Adrenal gland (tissue), 9 donors: ENCODE measurements at regions not wholly inside any gene's neighbourhood (a gene's known extent, or its start where the extent isn't known, plus 50 kb on each side); places are given as distances from the start of the nearest gene placed in this dataset.
"Not testable (repeated sequence)": the region's sequence is repeated elsewhere in the genome, so short reads cannot be mapped to it uniquely, and the experiment has no call there.

Experiments used
- DNase-seq, 7 donors: peaks; one replicate each; pipeline ENCODE4 v3.0.0-alpha.2; 2019 to 2020
- H3K27ac ChIP-seq, 5 donors: fragments of 200-600 bp; sonication (generic) in 4 of 5; 1 replicate in 3 of 5; 2 replicates in 2 of 5; pipeline versions ENCODE4 v1.5.1 to v1.8.0; 2016 to 2020; ENCODE audit warnings: mild to moderate bottlenecking in 1 of 5
- H3K27me3 ChIP-seq: fragments of 200-600 bp; 2 replicates; pipeline ENCODE4 v1.8.0; 2021
- H3K36me3 ChIP-seq, 2 donors: fragments of 200-600 bp; replicated peaks in 1 of 2; 1 replicate in 1 of 2; 2 replicates in 1 of 2; pipeline versions ENCODE4 v1.5.1 to v1.8.0; 2018 to 2022
- H3K4me1 ChIP-seq, 2 donors: fragments of 200-600 bp; replicated peaks in 1 of 2; 1 replicate in 1 of 2; 2 replicates in 1 of 2; pipeline versions ENCODE4 v1.5.1 to v1.8.0; 2018 to 2021
- H3K4me3 ChIP-seq, 4 donors: fragments of 200-600 bp; sonication (generic) in 3 of 4; one replicate each; pipeline ENCODE4 v1.5.1; 2016 to 2018
- H3K9me3 ChIP-seq, 3 donors: fragments of 200-600 bp; sonication (generic) in 1 of 3; replicated peaks in 1 of 3; 1 replicate in 2 of 3; 2 replicates in 1 of 3; pipeline versions ENCODE4 v1.5.1 to v1.8.0; 2016 to 2021
- CTCF ChIP-seq, 6 experiments: fragments of 450-650 bp in 4 of 6; fragments of 200-600 bp in 2 of 6; sonication (generic) in 1 of 6; IDR thresholded peaks; 1 replicate in 5 of 6; 2 replicates in 1 of 6; pipeline versions ENCODE4 v1.5.1 to v1.8.0; 2016 to 2021; ENCODE audit warnings: antibody characterized with exemption in 6 of 6, mild to moderate bottlenecking in 2 of 6, moderate library complexity in 1 of 6
- POLR2A ChIP-seq, 2 donors: fragments of 450-650 bp; IDR thresholded peaks; one replicate each; pipeline ENCODE4 v1.6.1; 2017; ENCODE audit warnings: antibody characterized with exemption in 2 of 2, mild to moderate bottlenecking in 2 of 2, moderate library complexity in 1 of 2
- WGBS, 4 donors: extraction: QIAGEN DNeasy Blood & Tissue Kit in 2 of 4; methylation state at CpG; one replicate each; pipeline versions ENCODE4 v1.1.5 to v1.1.7; 2013 to 2017; 5-methylcytosine and 5-hydroxymethylcytosine counted together
- intact Hi-C, 2 donors: fragments of 100-400 bp; cut with DNase I; formaldehyde crosslinking; loops; one replicate each; pipeline versions ENCODE4 v1.14.1 to v1.15.0; 2022 to 2023
- donor health status: healthy with polysubstance abuse.
- donor health status: Bipolar disorder and iron deficiency.
- donor health status: DM: yes; HTN: yes; CAD: no.
- donor health status: DM: no; HTN: no; CAD: no.
- donor health status: DM: no; HTN: no; CAD: no.

GRCh38 chr2:238527565-238527964, 100.8 kb downstream of the ASB1 start:
- no peak for DNase-seq
- H3K9me3 ChIP-seq: no peaks in the 10 kb centered on the region
- H3K27me3 ChIP-seq: peaks cover 11% of the 10 kb centered on the region
- no peaks in the 10 kb centered on the region for H3K36me3 ChIP-seq
- intact Hi-C loops: no loop called here
- H3K4me3 ChIP-seq: no peak overlapping the region
- WGBS, 4 donors: 71 to 92% (median 75%) methylated on average over 2 to 3 of the region's 3 CpGs
- no peaks in the 10 kb centered on the region for H3K4me1 ChIP-seq
- TF ChIP-seq POLR2A (IDR thresholded peaks at IDR 0.05) (no peak), CTCF (IDR thresholded peaks at IDR 0.05) (no peak)
- H3K27ac ChIP-seq: no peak overlapping the region

GRCh38 chr2:238528953-238529781, 102.4 kb downstream of the ASB1 start:
- 75 to 89% (median 82%) methylated on average over 10 of the region's 10 CpGs for WGBS, 4 donors
- no peaks in the 10 kb centered on the region for H3K9me3 ChIP-seq
- no peak for TF ChIP-seq POLR2A (IDR thresholded peaks at IDR 0.05)
- TF ChIP-seq CTCF (IDR thresholded peaks at IDR 0.05): no peak
- H3K4me3 ChIP-seq: no peak overlapping the region
- no peaks in the 10 kb centered on the region for H3K36me3 ChIP-seq
- no peak for DNase-seq
- intact Hi-C loops: no loop called here
- peaks cover 7% of the 10 kb centered on the region for H3K27me3 ChIP-seq
- no peaks in the 10 kb centered on the region for H3K4me1 ChIP-seq
- H3K27ac ChIP-seq: no peak overlapping the region

- 72 to 79% (median 74%) methylated on average over 4 of the region's 4 CpGs for WGBS, 4 donors
- H3K4me3 ChIP-seq, H3K4me1 ChIP-seq, H3K9me3 ChIP-seq, H3K36me3 ChIP-seq, intact Hi-C loops, DNase-seq, H3K27ac ChIP-seq, H3K27me3 ChIP-seq: not testable (repeated sequence)
Observed at GRCh38 chr2:238531017-238531645, 104.4 kb downstream of the ASB1 start.

GRCh38 chr2:238543732-238544131, 117.0 kb downstream of the ASB1 start:
- H3K4me1 ChIP-seq, intact Hi-C loops, H3K36me3 ChIP-seq, H3K4me3 ChIP-seq, H3K27ac ChIP-seq, DNase-seq, H3K9me3 ChIP-seq: not testable (repeated sequence)
- 49 to 80% (median 62%) methylated on average over 2 to 3 of the region's 3 CpGs for WGBS, 4 donors
- peaks cover 11% of the 10 kb centered on the region for H3K27me3 ChIP-seq

GRCh38 chr2:238548902-238549462, 122.3 kb downstream of the ASB1 start:
- peaks cover 7% of the 10 kb centered on the region for H3K27me3 ChIP-seq
- no peaks in the 10 kb centered on the region for H3K36me3 ChIP-seq
- peaks cover 0 to 6% (median 0%) of the 10 kb centered on the region in 3 donors for H3K9me3 ChIP-seq
- TF ChIP-seq CTCF (IDR thresholded peaks at IDR 0.05): no peak
- no peak for TF ChIP-seq POLR2A (IDR thresholded peaks at IDR 0.05)
- 84 to 93% (median 90%) methylated on average over 3 to 5 of the region's 5 CpGs for WGBS, 4 donors
- H3K4me3 ChIP-seq: no peak overlapping the region
- no peak overlapping the region for H3K27ac ChIP-seq
- intact Hi-C loops: no loop called here
- DNase-seq: no peak
- H3K4me1 ChIP-seq: no peaks in the 10 kb centered on the region
